NCI-H774 (cell line): ENCODE measurements at regions not wholly inside any gene's neighbourhood (a gene's known extent, or its start where the extent isn't known, plus 50 kb on each side); places are given as distances from the start of the nearest gene placed in this dataset.

Source experiments
- DNase-seq: peaks from one replicate; lab custom pipeline; 2025; lab: John Stamatoyannopoulos, UW

DNA sequence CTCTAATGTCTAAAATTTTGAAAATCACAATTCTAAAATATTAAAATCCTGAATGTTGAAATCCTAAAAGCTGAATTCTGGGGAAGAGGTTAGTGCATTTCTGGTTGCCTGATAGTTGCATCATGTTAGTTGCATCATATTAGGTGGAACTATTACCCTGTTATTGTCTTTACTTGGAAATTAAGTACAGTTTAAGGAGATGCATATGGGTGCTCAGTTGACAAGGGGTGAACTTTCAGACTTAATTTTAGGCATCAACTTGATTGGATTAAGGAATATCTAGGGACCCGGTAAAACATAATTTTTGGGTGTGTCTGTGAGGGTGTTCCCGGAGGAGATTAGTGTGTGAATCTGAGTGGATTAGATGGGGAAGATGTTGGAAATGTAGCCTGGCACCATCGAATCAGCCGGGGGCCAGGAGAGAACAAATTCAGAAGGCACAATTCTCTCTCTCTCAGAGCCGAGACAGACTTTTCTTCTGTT lies 409.8 kb downstream of the PLCL1 start:
- no peak for DNase-seq

DNA sequence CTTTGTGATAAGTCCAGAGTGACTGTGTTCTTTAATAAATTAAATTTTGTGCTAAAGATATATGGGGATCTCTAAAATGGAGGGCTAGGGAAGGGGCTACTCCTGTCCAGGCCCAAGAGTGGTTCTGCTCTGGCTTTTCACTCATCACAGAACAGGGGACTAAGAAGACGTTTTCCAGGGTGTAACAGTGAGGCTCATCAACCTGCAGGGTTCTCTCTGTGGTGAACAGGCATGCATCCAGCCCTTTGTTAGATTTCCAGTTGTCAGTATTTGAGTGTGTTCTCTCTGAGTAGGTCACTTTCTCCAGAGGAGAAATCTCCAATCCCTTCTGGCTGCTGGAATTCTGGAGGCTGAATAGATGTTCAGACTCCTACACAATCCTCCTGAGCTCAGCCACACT lies 408.9 kb downstream of the PLCL1 start:
- DNase-seq, result no peak

DNA sequence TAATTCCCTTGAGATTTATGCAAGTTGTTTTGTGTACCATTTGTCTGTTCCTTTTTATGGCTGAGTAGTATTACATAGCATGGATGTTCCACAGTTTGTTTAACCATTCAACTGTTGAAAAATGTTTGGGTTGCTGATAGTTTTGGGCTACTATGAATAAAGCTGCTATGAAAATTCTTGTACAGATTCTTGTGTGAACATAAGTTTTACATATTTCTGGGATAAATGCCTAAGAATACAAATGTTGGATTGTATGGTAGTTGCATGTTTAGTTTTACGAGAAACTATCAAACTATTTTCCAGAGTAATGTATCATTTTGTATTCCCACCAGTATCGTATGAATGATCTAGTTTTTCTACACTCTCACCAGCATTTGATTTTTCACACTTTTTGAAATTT lies 407.3 kb downstream of the PLCL1 start:
- DNase-seq, result no peak

DNA sequence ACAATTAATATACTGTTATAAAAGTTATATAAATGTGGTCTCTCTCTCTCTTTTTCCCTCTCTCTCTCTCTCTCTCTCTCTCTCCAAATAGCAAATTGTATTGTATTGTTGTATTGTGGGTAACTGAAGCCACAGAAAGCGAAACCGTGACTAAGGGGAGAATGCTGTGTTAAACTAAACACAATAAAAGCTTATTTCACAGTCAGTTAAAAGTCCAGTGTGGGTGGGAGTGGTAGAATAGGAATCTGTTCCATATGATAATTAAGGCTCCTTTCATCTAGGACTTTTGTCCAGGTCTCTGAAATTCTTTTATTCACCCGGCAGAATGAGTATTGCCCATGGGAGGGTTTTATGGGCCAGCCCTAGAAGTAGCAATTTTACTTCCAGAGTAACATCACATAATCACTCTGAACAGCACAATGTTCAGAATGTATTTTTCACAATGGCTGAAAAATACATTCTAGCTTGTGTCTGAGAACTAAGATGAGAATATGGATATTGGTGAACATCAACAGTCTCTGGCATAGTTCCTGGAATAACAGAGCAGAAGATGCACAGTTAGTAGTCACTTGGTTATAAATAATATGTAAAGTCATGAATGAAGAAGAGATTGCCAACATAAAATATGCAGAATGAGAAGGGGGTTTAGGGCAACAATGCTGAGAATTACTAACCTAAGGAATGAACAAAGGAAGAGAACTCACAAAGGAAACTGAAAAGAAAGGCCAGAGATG lies 399.1 kb downstream of the PLCL1 start:
- no peak for DNase-seq
